Adrenal gland (tissue), 5 donors: ENCODE measurements at regions not wholly inside any gene's neighbourhood (a gene's known extent, or its start where the extent isn't known, plus 50 kb on each side); places are given as distances from the start of the nearest gene placed in this dataset.

ENCODE experiments used
- CTCF ChIP-seq, 6 experiments: fragments of 450-650 bp in 4 of 6; fragments of 200-600 bp in 2 of 6; sonication (generic) in 1 of 6; IDR thresholded peaks; 1 replicate in 5 of 6; 2 replicates in 1 of 6; pipeline versions ENCODE4 v1.5.1 to v1.8.0; 2016 to 2021; ENCODE audit warnings: antibody characterized with exemption in 6 of 6, mild to moderate bottlenecking in 2 of 6, moderate library complexity in 1 of 6
- POLR2A ChIP-seq, 2 donors: fragments of 450-650 bp; IDR thresholded peaks; one replicate each; pipeline ENCODE4 v1.6.1; 2017; ENCODE audit warnings: antibody characterized with exemption in 2 of 2, mild to moderate bottlenecking in 2 of 2, moderate library complexity in 1 of 2
- donor health status: DM: no; HTN: no; CAD: no.

DNA sequence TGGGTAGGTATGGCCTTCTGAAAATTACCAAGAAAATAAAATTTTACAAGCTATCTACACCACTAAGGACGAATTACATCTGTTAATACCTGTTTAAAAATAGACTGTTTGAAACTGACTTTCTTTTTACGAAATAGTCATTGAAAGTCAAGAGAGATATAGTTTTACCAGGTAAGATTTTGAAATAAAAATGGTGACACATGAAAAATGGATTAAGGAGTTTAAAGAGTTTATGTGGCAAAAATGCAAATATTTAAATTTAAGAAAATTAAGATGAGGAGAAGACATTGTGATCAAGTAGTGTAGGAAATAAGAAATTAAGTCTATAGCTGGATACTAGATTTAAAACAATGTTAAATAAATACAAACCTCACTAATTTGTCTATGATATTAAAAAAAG, 271.5 kb downstream of the TRIB2 start:
- no peak for TF ChIP-seq CTCF (IDR thresholded peaks at IDR 0.05)
- TF ChIP-seq POLR2A (IDR thresholded peaks at IDR 0.05), result no peak
